PC-9 (cell line): ENCODE measurements at regions not wholly inside any gene's neighbourhood (a gene's known extent, or its start where the extent isn't known, plus 50 kb on each side); places are given as distances from the start of the nearest gene placed in this dataset.

ENCODE experiments used
- CTCF ChIP-seq: fragments of 200-600 bp; sonication (generic); conservative IDR thresholded peaks from 2 replicates; pipeline ENCODE4 v1.6.1; 2017; ENCODE audit warnings: mixed run types, antibody characterized with exemption, mild to moderate bottlenecking, moderate library complexity
- EZH2 ChIP-seq: fragments of 200-600 bp; sonication (generic); IDR thresholded peaks from 2 replicates; pipeline ENCODE4 v1.8.0; 2017; ENCODE audit warnings: antibody characterized with exemption, low read depth

GRCh38 chr9:100938507-100938906 is 90.0 kb upstream of the PLPPR1 start:
- TF ChIP-seq CTCF (no peak), EZH2 (no peak)
